ENCODE measurements at regions not wholly inside any gene's neighbourhood (a gene's known extent, or its start where the extent isn't known, plus 50 kb on each side); places are given as distances from the start of the nearest gene placed in this dataset.

- intact Hi-C loops (cut with micrococcal nuclease) = no loop called here
- ChIA-PET RAD21 (ENCODE audit: low non-redundant PET in 1 of 2, low total read pairs in 2 of 2, uncharacterized antibody in 2 of 2, unreplicated experiment in 2 of 2) (no interaction called here), CTCF (no interaction called here), POLR2A (no interaction called here)
- no peak for ATAC-seq
- Histone ChIP-seq H3K4me1 (ENCODE audit: control insufficient read depth in 1 of 2, insufficient read depth in 2 of 2, low read length in 2 of 2) (no peaks in the 10 kb centered on the region), H3K4me2 (ENCODE audit: low read length) (no peak overlapping the region), H3K4me3 (replicated peaks in 1 of 2; ENCODE audit: low read depth in 1 of 2, low read length in 2 of 2) (no peak overlapping the region), H3K27ac (ENCODE audit: low read depth, low read length) (no peak overlapping the region), H2AFZ (ENCODE audit: low read depth, low read length, poor library complexity, severe bottlenecking) (no peak overlapping the region), H3K9me3 (ENCODE audit: control insufficient read depth in 1 of 2, insufficient read depth in 1 of 2, low read depth in 1 of 2, low read length in 2 of 2) (no peaks in the 10 kb centered on the region), H4K20me1 (ENCODE audit: insufficient read depth) (no peaks in the 10 kb centered on the region), H3K27me3 (ENCODE audit: insufficient read depth, low read length) (no peaks in the 10 kb centered on the region), H3K9ac (ENCODE audit: low read length) (no peak overlapping the region), H3K36me3 (ENCODE audit: control insufficient read depth in 1 of 2, insufficient read depth in 2 of 2, low read length in 2 of 2) (no peaks in the 10 kb centered on the region), H3K79me2 (ENCODE audit: insufficient read depth, low read length) (no peaks in the 10 kb centered on the region), H3K9me2 (ENCODE audit: insufficient read depth) (no peaks in the 10 kb centered on the region)
- no peak for DNase-seq (ENCODE audit: low read depth, low spot score)
- BruUV-seq (replicated peaks) = no TSS peak
- TF ChIP-seq SIN3A (IDR thresholded peaks at IDR 0.05; ENCODE audit: low read depth) (no peak), POLR2AphosphoS5 (IDR thresholded peaks at IDR 0.05; ENCODE audit: low read depth, low read length) (no peak), ZFX (IDR thresholded peaks at IDR 0.05) (no peak), SP1 (IDR thresholded peaks at IDR 0.05; ENCODE audit: low read depth) (no peak), RAD21 (IDR thresholded peaks at IDR 0.05; ENCODE audit: low read depth) (no peak), POLR2A (IDR thresholded peaks at IDR 0.05; ENCODE audit: borderline replicate concordance, extremely low read depth, insufficient read depth, insufficient read length) (no peak), JUND (IDR thresholded peaks at IDR 0.05) (no peak), CEBPB (IDR thresholded peaks at IDR 0.05; ENCODE audit: low read depth) (no peak)
Observed at GRCh38 chr1:201690528-201690927, 138.4 kb upstream of the IPO9 start.

- H3K79me2 ChIP-seq (ENCODE audit: insufficient read depth, low read length) = no peaks in the 10 kb centered on the region
- intact Hi-C loops (cut with micrococcal nuclease) = no loop called here
- TF ChIP-seq REST (IDR thresholded peaks at IDR 0.05; ENCODE audit: low read depth) (no peak), JUND (IDR thresholded peaks at IDR 0.05) (no peak), SP1 (IDR thresholded peaks at IDR 0.05; ENCODE audit: low read depth) (no peak), ZFX (IDR thresholded peaks at IDR 0.05) (no peak), POLR2A (IDR thresholded peaks at IDR 0.05; ENCODE audit: borderline replicate concordance, extremely low read depth, insufficient read depth, insufficient read length) (no peak), CBX3 (IDR thresholded peaks at IDR 0.05; ENCODE audit: low read depth) (no peak), CEBPB (IDR thresholded peaks at IDR 0.05; ENCODE audit: low read depth) (no peak), MAX (IDR thresholded peaks at IDR 0.05) (no peak), POLR2AphosphoS5 (IDR thresholded peaks at IDR 0.05; ENCODE audit: low read depth, low read length) (no peak), TCF7L2 (IDR thresholded peaks at IDR 0.05; ENCODE audit: borderline replicate concordance, extremely low read depth, insufficient read depth, insufficient read length) (no peak), CTCF (IDR thresholded peaks at IDR 0.05 in 2 of 3, conservative IDR thresholded peaks at IDR 0.05 in 1 of 3; ENCODE audit: borderline replicate concordance in 1 of 3, insufficient read depth in 1 of 3, low read depth in 2 of 3, low read length in 2 of 3) (no peak), RAD21 (IDR thresholded peaks at IDR 0.05; ENCODE audit: low read depth) (no peak), EZH2phosphoT487 (IDR thresholded peaks at IDR 0.05; ENCODE audit: borderline replicate concordance) (no peak)
Observed at GRCh38 chr1:201691716-201692554, 137.0 kb upstream of the IPO9 start.

More at GRCh38 chr1:201691716-201692554, 137.0 kb upstream of the IPO9 start:
- no peaks in the 10 kb centered on the region for H4K20me1 ChIP-seq (ENCODE audit: insufficient read depth)
- ChIA-PET CTCF (no interaction called here), RAD21 (ENCODE audit: low non-redundant PET in 1 of 2, low total read pairs in 2 of 2, uncharacterized antibody in 2 of 2, unreplicated experiment in 2 of 2) (no interaction called here), POLR2A (no interaction called here)
- H3K4me2 ChIP-seq (ENCODE audit: low read length) = no peak overlapping the region
- BruUV-seq (replicated peaks) = no TSS peak
- H3K36me3 ChIP-seq (ENCODE audit: control insufficient read depth in 1 of 2, insufficient read depth in 2 of 2, low read length in 2 of 2) = no peaks in the 10 kb centered on the region
- H3K9ac ChIP-seq (ENCODE audit: low read length) = no peak overlapping the region
- ATAC-seq (no peak), DNase-seq (ENCODE audit: low read depth, low spot score) (no peak)
- no peaks in the 10 kb centered on the region for H3K27me3 ChIP-seq (ENCODE audit: insufficient read depth, low read length)
- H3K4me1 ChIP-seq (ENCODE audit: control insufficient read depth in 1 of 2, insufficient read depth in 2 of 2, low read length in 2 of 2) = no peaks in the 10 kb centered on the region
- no peaks in the 10 kb centered on the region for H3K9me2 ChIP-seq (ENCODE audit: insufficient read depth)
- H3K27ac ChIP-seq (ENCODE audit: low read depth, low read length) = no peak overlapping the region
- no peak overlapping the region for H2AFZ ChIP-seq (ENCODE audit: low read depth, low read length, poor library complexity, severe bottlenecking)
- H3K4me3 ChIP-seq (replicated peaks in 1 of 2; ENCODE audit: low read depth in 1 of 2, low read length in 2 of 2) = no peak overlapping the region
- no peaks in the 10 kb centered on the region for H3K9me3 ChIP-seq (ENCODE audit: control insufficient read depth in 1 of 2, insufficient read depth in 1 of 2, low read depth in 1 of 2, low read length in 2 of 2)
